Neural cell (in vitro differentiated cells): ENCODE measurements at regions not wholly inside any gene's neighbourhood (a gene's known extent, or its start where the extent isn't known, plus 50 kb on each side); places are given as distances from the start of the nearest gene placed in this dataset.

Experiments used
- H2AFZ ChIP-seq: fragments of 200-600, 300-800 bp; sonication (generic), shearing (Covaris generic); 2 replicates; pipeline ENCODE4 v1.6.0; 2014; ENCODE audit warnings: low read depth, mild to moderate bottlenecking, antibody characterized with exemption, low read length, moderate library complexity
- H3F3A ChIP-seq: fragments of 200-600 bp; shearing (Covaris generic); 2 replicates; pipeline ENCODE4 v1.6.1; 2016; ENCODE audit warnings: mild to moderate bottlenecking, moderate library complexity, mixed read lengths, antibody characterized with exemption, low read length; ENCODE audit not compliant: insufficient read depth, poor library complexity, severe bottlenecking
- H3K27ac ChIP-seq: fragments of 200-600, 300-800 bp; sonication (generic), shearing (Covaris generic); 2 replicates; pipeline ENCODE4 v1.5.1; 2014; ENCODE audit warnings: mild to moderate bottlenecking, low read length, moderate library complexity
- H3K27me3 ChIP-seq: fragments of 300-800, 200-600 bp; sonication (generic), shearing (Covaris generic); 2 replicates; pipeline ENCODE4 v1.6.0; 2014; ENCODE audit warnings: mild to moderate bottlenecking, low read depth, low read length, moderate library complexity; ENCODE audit not compliant: insufficient read depth
- H3K36me3 ChIP-seq: fragments of 300-800, 200-600 bp; sonication (generic), shearing (Covaris generic); 2 replicates; pipeline ENCODE4 v1.5.1; 2014; ENCODE audit warnings: mild to moderate bottlenecking, antibody characterized with exemption, low read length, moderate library complexity; ENCODE audit not compliant: insufficient read depth
- H3K4me2 ChIP-seq: fragments of 300-800, 200-600 bp; sonication (generic), shearing (Covaris generic); 2 replicates; pipeline ENCODE4 v1.6.0; 2014; ENCODE audit warnings: mild to moderate bottlenecking, low read length
- H3K4me3 ChIP-seq: fragments of 300-800, 200-600 bp; sonication (generic), shearing (Covaris generic); 2 replicates; pipeline ENCODE4 v1.5.1; 2014; ENCODE audit warnings: mild to moderate bottlenecking, low read length, moderate library complexity
- H3K79me2 ChIP-seq: fragments of 200-600 bp; shearing (Covaris generic); replicated peaks from 2 replicates; pipeline ENCODE4 v1.6.0; 2014; ENCODE audit warnings: mild to moderate bottlenecking, low read length, moderate library complexity; ENCODE audit not compliant: insufficient read depth
- H3K9ac ChIP-seq: fragments of 300-800, 200-600 bp; sonication (generic), shearing (Covaris generic); 2 replicates; pipeline ENCODE4 v1.6.1; 2016; ENCODE audit warnings: mild to moderate bottlenecking, low read length, mixed read lengths
- H3K9me2 ChIP-seq: fragments of 200-600 bp; shearing (Covaris generic); 2 replicates; pipeline ENCODE4 v1.6.1; 2016; ENCODE audit warnings: mild to moderate bottlenecking, low read length, mixed read lengths; ENCODE audit not compliant: insufficient read depth
- H3K9me3 ChIP-seq: fragments of 200-600, 300-800 bp; sonication (generic), shearing (Covaris generic); 2 replicates; pipeline ENCODE4 v1.6.1; 2016; ENCODE audit warnings: mild to moderate bottlenecking, mixed run types, low read length, moderate library complexity, mixed read lengths
- H4K20me1 ChIP-seq: fragments of 200-600 bp; shearing (Covaris generic); 2 replicates; pipeline ENCODE4 v1.6.1; 2016; ENCODE audit warnings: mild to moderate bottlenecking, mixed run types; ENCODE audit not compliant: insufficient read depth
- EP300 ChIP-seq: fragments of 450-650 bp; conservative IDR thresholded peaks from 2 replicates; pipeline ENCODE4 v1.6.1; 2014; ENCODE audit warnings: antibody characterized with exemption, mild to moderate bottlenecking, moderate library complexity; ENCODE audit not compliant: poor library complexity, severe bottlenecking
- EZH2 ChIP-seq: fragments of 200-600, 300-800 bp; shearing (Covaris generic), sonication (generic); IDR thresholded peaks from 2 replicates; pipeline ENCODE4 v1.6.1; 2014; ENCODE audit warnings: antibody characterized with exemption, low read length, borderline replicate concordance, mild to moderate bottlenecking; ENCODE audit not compliant: insufficient read depth, poor library complexity, severe bottlenecking
- MXI1 ChIP-seq: fragments of 450-650 bp; conservative IDR thresholded peaks from 2 replicates; pipeline ENCODE4 v1.6.1; 2014; ENCODE audit warnings: antibody characterized with exemption, mild to moderate bottlenecking; ENCODE audit not compliant: poor library complexity, severe bottlenecking
- POLR2AphosphoS5 ChIP-seq: IDR thresholded peaks from 2 replicates; pipeline ENCODE4 v1.6.1; 2012
- RAD21 ChIP-seq: fragments of 450-650 bp; conservative IDR thresholded peaks from 2 replicates; pipeline ENCODE4 v1.6.1; 2014; ENCODE audit warnings: antibody characterized with exemption, mild to moderate bottlenecking, moderate library complexity
- REST ChIP-seq: IDR thresholded peaks from 2 replicates; pipeline ENCODE4 v1.6.1; 2012; ENCODE audit warnings: borderline replicate concordance
- SMC3 ChIP-seq: fragments of 450-650 bp; conservative IDR thresholded peaks from 2 replicates; pipeline ENCODE4 v1.6.1; 2014; ENCODE audit warnings: antibody characterized with exemption, mild to moderate bottlenecking, moderate library complexity; ENCODE audit not compliant: poor library complexity
- TAF1 ChIP-seq: IDR thresholded peaks from 2 replicates; pipeline ENCODE4 v1.6.1; 2012; ENCODE audit warnings: low read depth
- TF ChIP-seq, protein P1 (sequence below): fragments of 450-650 bp; IDR thresholded peaks from 2 replicates; pipeline ENCODE4 v1.5.1; 2014; ENCODE audit warnings: antibody characterized with exemption, mild to moderate bottlenecking, moderate library complexity; ENCODE audit not compliant: poor library complexity, severe bottlenecking

- Histone ChIP-seq H3K4me2 (no peak overlapping the region), H3K27ac (no peak overlapping the region), H3K9me2 (no peaks in the 10 kb centered on the region), H2AFZ (no peak overlapping the region), H3K27me3 (no peaks in the 10 kb centered on the region), H3K9me3 (no peaks in the 10 kb centered on the region), H3K79me2 (no peaks in the 10 kb centered on the region), H4K20me1 (no peaks in the 10 kb centered on the region), H3K4me3 (no peak overlapping the region), H3F3A (no peaks in the 10 kb centered on the region), H3K36me3 (no peaks in the 10 kb centered on the region), H3K9ac (no peak overlapping the region)
- TF ChIP-seq POLR2AphosphoS5, result no peak
Measured at GRCh38 chr7:68362745-68363518, 1235.3 kb upstream of the AUTS2 start.

DNA sequence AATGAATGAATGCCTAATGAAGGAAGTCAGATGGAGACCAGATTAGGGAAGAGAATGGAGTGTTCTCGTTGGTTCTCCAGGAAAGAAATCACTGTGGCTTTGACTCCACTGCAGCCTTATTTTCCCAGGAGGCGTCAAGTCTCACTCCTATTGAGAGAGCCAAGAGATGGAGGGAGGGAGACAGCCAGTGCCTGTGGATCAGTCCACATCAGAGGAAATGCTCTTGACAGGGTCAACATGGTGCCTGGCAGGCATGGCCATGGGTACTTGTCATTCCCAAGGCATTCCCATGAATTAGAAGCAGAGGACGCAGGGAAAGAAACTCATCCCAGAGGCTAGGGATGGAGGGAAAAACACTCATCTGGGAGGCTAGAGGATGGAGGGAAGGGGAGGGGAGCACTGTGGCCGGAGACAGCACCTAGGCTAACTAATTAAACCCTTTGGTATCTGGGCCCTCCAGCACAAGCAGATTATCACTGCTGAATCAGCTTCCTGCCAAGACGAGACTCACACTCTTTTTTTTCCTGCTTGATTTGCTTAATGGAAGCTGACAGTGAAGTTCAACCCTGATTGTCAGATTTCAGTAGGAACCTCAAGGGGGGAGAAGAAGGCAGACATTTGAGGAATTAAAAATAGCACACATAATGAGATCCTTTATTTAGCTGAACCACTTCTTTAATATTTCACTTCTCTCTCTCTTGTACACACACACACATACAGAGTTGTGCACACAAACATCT, 1233.2 kb upstream of the AUTS2 start:
- Histone ChIP-seq H3K27me3 (no peaks in the 10 kb centered on the region), H2AFZ (no peak overlapping the region), H4K20me1 (no peaks in the 10 kb centered on the region), H3K79me2 (no peaks in the 10 kb centered on the region), H3K27ac (no peak overlapping the region), H3K4me2 (no peak overlapping the region), H3K4me3 (no peak overlapping the region), H3K36me3 (no peaks in the 10 kb centered on the region), H3F3A (no peaks in the 10 kb centered on the region), H3K9me2 (no peaks in the 10 kb centered on the region), H3K9me3 (no peaks in the 10 kb centered on the region), H3K9ac (no peak overlapping the region)
- TF ChIP-seq EP300 (peak; percentile 57), EZH2 (no peak), MXI1 (no peak), TAF1 (no peak), REST (no peak), SMC3 (no peak), POLR2AphosphoS5 (peak; percentile 69), RAD21 (no peak)
- TF ChIP-seq, protein P1, sequence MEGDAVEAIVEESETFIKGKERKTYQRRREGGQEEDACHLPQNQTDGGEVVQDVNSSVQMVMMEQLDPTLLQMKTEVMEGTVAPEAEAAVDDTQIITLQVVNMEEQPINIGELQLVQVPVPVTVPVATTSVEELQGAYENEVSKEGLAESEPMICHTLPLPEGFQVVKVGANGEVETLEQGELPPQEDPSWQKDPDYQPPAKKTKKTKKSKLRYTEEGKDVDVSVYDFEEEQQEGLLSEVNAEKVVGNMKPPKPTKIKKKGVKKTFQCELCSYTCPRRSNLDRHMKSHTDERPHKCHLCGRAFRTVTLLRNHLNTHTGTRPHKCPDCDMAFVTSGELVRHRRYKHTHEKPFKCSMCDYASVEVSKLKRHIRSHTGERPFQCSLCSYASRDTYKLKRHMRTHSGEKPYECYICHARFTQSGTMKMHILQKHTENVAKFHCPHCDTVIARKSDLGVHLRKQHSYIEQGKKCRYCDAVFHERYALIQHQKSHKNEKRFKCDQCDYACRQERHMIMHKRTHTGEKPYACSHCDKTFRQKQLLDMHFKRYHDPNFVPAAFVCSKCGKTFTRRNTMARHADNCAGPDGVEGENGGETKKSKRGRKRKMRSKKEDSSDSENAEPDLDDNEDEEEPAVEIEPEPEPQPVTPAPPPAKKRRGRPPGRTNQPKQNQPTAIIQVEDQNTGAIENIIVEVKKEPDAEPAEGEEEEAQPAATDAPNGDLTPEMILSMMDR, result no peak
